GM12801 (cell line): ENCODE measurements at regions not wholly inside any gene's neighbourhood (a gene's known extent, or its start where the extent isn't known, plus 50 kb on each side); places are given as distances from the start of the nearest gene placed in this dataset.

Source experiments
- TF ChIP-seq, protein P1 (sequence below): IDR thresholded peaks from one replicate; pipeline ENCODE4 v1.5.1; 2011; ENCODE audit warnings: control low read depth; ENCODE audit not compliant: insufficient read length; ENCODE audit errors: extremely low read depth

DNA sequence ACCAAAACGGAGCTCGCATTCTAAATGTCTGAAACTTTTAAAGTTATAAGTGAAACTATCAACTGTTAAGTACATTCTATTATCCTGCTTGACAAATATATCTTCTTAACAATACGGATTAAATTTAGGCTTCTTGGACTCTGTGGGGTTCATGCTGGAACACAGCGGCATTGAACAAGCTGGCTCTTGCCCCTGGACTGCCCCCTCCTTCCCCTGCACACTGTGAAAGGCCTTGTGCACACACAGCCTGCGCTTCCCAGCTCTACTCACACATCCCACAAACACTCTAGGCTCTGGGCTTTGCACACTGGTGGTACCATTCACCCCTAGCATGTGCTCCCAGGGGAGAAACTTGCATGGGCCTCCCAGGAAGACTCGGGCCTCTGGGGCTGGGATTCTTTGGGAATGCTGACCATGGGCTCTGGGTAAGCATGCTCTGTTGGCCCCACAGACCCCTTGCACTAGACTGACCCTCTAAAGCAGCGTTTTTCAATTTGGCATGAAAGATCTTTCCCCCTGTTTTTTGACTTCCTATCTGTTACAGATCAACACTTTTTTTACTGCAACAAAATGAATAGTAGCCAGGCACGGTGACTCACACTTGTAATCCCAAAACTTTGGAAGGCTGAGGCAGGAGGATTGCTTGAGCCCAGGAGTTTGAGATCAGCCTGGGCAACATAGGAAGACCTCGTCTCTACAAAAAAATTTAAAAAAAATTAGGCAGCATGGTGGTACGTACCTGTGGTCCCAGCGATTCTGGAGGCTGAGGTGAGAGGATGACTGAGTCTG, 96.2 kb upstream of the CPM start:
- TF ChIP-seq, protein P1, sequence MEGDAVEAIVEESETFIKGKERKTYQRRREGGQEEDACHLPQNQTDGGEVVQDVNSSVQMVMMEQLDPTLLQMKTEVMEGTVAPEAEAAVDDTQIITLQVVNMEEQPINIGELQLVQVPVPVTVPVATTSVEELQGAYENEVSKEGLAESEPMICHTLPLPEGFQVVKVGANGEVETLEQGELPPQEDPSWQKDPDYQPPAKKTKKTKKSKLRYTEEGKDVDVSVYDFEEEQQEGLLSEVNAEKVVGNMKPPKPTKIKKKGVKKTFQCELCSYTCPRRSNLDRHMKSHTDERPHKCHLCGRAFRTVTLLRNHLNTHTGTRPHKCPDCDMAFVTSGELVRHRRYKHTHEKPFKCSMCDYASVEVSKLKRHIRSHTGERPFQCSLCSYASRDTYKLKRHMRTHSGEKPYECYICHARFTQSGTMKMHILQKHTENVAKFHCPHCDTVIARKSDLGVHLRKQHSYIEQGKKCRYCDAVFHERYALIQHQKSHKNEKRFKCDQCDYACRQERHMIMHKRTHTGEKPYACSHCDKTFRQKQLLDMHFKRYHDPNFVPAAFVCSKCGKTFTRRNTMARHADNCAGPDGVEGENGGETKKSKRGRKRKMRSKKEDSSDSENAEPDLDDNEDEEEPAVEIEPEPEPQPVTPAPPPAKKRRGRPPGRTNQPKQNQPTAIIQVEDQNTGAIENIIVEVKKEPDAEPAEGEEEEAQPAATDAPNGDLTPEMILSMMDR: no peak

DNA sequence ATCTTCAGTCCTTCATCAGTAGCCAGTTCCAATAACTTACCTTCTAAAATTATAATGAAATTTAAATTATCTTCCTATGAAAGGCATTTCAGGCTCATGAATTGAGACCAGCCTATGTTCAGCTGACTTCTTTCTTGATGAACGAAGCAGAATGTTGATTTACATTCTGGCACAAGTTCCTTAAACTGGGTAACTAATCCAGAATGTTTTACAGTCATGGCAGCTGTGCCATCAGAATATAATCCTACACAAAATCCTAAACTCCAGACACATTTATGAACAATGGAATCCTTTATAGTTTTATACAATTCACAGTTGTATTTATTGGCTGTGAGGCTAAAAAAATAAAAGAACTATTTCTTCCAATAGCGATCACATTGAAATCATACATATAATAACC, 97.3 kb upstream of the CPM start:
- TF ChIP-seq, protein P1: no peak

DNA sequence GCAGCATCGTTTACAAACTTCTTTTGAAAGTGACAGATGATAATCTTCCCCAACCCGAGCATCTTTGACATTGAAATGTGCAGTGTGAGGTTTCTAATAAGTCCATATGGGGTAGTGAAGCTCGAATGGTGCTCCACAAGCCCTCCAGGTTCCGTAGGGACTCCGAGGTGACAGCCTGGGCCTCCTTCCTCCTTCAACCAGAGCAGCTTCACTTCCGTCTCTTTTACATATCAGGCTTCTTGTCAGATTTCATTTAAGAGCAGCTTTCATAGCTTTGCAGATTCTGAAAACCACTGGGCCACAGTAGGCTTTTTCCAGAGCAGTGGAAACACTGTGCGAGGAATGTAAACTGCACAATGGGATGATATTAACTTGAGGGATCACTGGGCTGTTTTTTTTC, 103.6 kb upstream of the CPM start:
- TF ChIP-seq, protein P1: no peak

DNA sequence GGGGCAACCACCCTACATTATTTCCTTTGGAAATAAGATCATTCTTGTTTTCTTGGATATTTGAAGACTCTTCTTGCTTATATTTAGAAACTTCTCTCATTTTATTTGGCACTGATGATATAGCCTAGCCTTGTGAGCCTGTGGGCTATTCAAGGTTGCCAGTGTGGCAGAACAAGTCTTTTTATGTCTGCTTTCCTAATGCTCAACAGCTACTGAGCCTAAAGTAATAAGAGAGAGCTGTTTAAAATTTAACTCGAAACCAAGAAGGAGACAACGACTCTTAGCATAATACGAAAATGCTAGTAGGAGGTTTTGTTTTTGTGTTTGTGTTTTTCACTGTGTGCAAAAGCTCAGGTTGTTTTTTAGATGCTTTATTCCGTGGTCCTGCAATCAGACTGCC, 104.0 kb upstream of the CPM start:
- TF ChIP-seq, protein P1: no peak

DNA sequence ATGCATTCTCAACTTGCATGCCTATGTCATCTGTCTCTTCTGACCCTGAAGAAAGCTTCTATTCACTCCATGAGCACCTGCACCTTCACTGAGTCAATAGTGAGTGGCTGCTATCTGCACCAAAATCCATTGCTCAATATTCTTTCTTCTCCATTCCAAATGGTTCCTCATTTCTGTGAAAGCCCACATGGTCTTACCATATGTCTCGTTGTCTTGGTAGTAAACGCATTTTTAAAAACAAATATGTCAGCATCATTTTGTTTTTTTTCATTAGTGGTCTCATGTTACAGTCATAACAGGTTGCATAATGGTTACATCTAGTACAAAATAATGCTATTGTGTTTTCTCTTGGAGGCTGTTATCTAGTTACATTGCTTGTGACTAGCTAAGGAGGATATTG, 106.9 kb upstream of the CPM start:
- TF ChIP-seq, protein P1: no peak

DNA sequence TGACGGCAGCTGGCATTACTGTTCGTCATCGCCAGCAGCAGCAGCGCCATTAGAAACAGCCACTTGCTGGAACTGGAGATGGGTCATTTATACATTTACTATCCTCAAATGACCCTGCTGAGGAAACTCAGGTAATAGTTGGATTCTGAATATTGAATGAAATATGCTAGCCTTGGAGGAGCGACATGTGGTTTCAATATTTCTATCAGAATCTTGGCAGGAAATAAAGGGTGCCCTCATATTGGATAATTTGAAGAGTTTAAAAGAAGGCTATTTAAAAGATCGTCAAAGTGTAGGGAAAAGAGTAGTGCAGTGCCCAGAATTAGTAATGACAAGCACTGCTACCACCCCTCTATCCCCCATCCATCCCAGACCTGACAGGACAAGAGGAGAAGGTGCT, 109.6 kb upstream of the CPM start:
- TF ChIP-seq, protein P1: no peak

DNA sequence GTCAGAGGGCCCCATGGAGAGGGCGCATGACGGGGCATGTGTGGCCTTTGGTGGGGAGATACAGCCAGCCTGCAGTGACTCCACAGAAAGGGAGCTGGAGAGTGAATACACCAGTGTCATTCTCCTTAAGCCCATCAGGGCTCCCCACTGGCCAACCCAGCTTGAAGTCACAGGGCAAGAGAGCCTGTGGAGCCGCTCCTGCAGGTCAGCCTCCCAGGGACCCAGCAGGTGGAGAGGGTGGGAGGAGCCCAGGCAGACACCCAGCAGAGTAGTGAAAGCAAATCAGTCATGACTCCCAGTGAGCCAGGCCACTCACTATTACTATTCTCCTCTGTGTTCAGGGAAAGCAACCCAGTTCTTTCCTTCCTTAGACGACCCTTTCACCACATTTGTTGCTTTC, 110.0 kb upstream of the CPM start:
- TF ChIP-seq, protein P1: no peak
